CD14-positive monocyte (primary cell): ENCODE measurements at regions not wholly inside any gene's neighbourhood (a gene's known extent, or its start where the extent isn't known, plus 50 kb on each side); places are given as distances from the start of the nearest gene placed in this dataset.
A peak's percentile ranks its signal among the peaks of the same experiment; 100 is the strongest.

Source experiments
- DNase-seq, 3 donors: peaks; one replicate each; pipeline ENCODE4 v3.0.0-alpha.2; 2011 to 2022
- H2AFZ ChIP-seq: 2 replicates; pipeline ENCODE4 v1.6.0; 2012; ENCODE audit warnings: mild to moderate bottlenecking, low read depth, low read length, inconsistent platforms; ENCODE audit not compliant: insufficient read depth, poor library complexity, severe bottlenecking
- H3K27ac ChIP-seq, 2 donors: 1 replicate in 1 of 2; 2 replicates in 1 of 2; pipeline ENCODE4 v1.5.1; 2012 to 2013; ENCODE audit warnings: low read length in 2 of 2, control low read depth in 1 of 2, inconsistent platforms in 1 of 2, low read depth in 1 of 2, mild to moderate bottlenecking in 1 of 2
- H3K27me3 ChIP-seq, 2 donors: one replicate each; pipeline versions ENCODE4 v1.6.0 to v1.6.1; 2011 to 2013; ENCODE audit warnings: low read length in 2 of 2; ENCODE audit not compliant: control insufficient read depth in 2 of 2, insufficient read depth in 2 of 2
- H3K36me3 ChIP-seq, 2 donors: replicated peaks in 1 of 2; 1 replicate in 1 of 2; 2 replicates in 1 of 2; pipeline versions ENCODE4 v1.5.1 to v1.6.1; 2012 to 2013; ENCODE audit warnings: low read length in 2 of 2, control low read depth in 1 of 2, inconsistent platforms in 1 of 2, mild to moderate bottlenecking in 1 of 2; ENCODE audit not compliant: insufficient read depth in 2 of 2, control insufficient read depth in 1 of 2
- H3K4me1 ChIP-seq, 2 donors: 1 replicate in 1 of 2; 2 replicates in 1 of 2; pipeline versions ENCODE4 v1.5.1 to v1.6.1; 2012 to 2013; ENCODE audit warnings: low read length in 2 of 2, control low read depth in 1 of 2, inconsistent platforms in 1 of 2, mild to moderate bottlenecking in 1 of 2, moderate library complexity in 1 of 2; ENCODE audit not compliant: insufficient read depth in 2 of 2, control insufficient read depth in 1 of 2
- H3K4me2 ChIP-seq: replicated peaks from 2 replicates; pipeline ENCODE3; 2012; ENCODE audit warnings: low read length, moderate library complexity, mild to moderate bottlenecking; ENCODE audit not compliant: poor library complexity, severe bottlenecking; ENCODE audit errors: extremely low read depth
- H3K4me3 ChIP-seq, 3 experiments: fragments of 200-600 bp in 1 of 3; sonication (generic) in 1 of 3; replicated peaks in 1 of 3; 1 replicate in 2 of 3; 2 replicates in 1 of 3; pipeline ENCODE4 v1.5.1; 2011 to 2013; ENCODE audit warnings: low read length in 3 of 3, mild to moderate bottlenecking in 3 of 3, control low read depth in 2 of 3, low read depth in 2 of 3, inconsistent platforms in 1 of 3, moderate library complexity in 1 of 3
- H3K79me2 ChIP-seq: 2 replicates; pipeline ENCODE4 v1.6.0; 2012; ENCODE audit warnings: mild to moderate bottlenecking, control low read depth, inconsistent platforms, low read length, moderate library complexity; ENCODE audit not compliant: insufficient read depth
- H3K9ac ChIP-seq: 2 replicates; pipeline ENCODE4 v1.6.0; 2017; ENCODE audit warnings: low read length, mild to moderate bottlenecking; ENCODE audit not compliant: insufficient read depth, poor library complexity, severe bottlenecking
- H3K9me3 ChIP-seq, 2 donors: replicated peaks in 1 of 2; 1 replicate in 1 of 2; 2 replicates in 1 of 2; pipeline versions ENCODE4 v1.5.1 to v1.6.1; 2012 to 2013; ENCODE audit warnings: low read length in 2 of 2, control low read depth in 1 of 2; ENCODE audit not compliant: control insufficient read depth in 1 of 2, insufficient read depth in 1 of 2
- H4K20me1 ChIP-seq: 2 replicates; pipeline ENCODE4 v1.6.0; 2012; ENCODE audit warnings: mild to moderate bottlenecking, low read length, control low read depth, moderate library complexity; ENCODE audit not compliant: insufficient read depth
- H3K27ac Mint-ChIP-seq, 7 donors: one replicate each; pipeline ENCODE4 v1.8.0; 2020; ENCODE audit warnings: mild to moderate bottlenecking in 7 of 7, mixed read lengths in 7 of 7, moderate library complexity in 6 of 7, inconsistent platforms in 2 of 7
- H3K27me3 Mint-ChIP-seq, 3 donors: one replicate each; pipeline ENCODE4 v1.8.0; 2021 to 2022; ENCODE audit warnings: low read depth in 3 of 3, mild to moderate bottlenecking in 3 of 3, mixed read lengths in 3 of 3, moderate library complexity in 3 of 3, inconsistent platforms in 1 of 3
- H3K36me3 Mint-ChIP-seq, 2 donors: one replicate each; pipeline ENCODE4 v1.8.0; 2020; ENCODE audit warnings: mixed read lengths in 2 of 2, inconsistent platforms in 1 of 2, mild to moderate bottlenecking in 1 of 2
- H3K4me1 Mint-ChIP-seq: one replicate; pipeline ENCODE4 v1.8.0; 2020; ENCODE audit warnings: mild to moderate bottlenecking, mixed read lengths
- H3K4me3 Mint-ChIP-seq, 2 donors: one replicate each; pipeline ENCODE4 v1.8.0; 2020; ENCODE audit warnings: mild to moderate bottlenecking in 2 of 2, mixed read lengths in 2 of 2, moderate library complexity in 1 of 2
- H3K9me3 Mint-ChIP-seq, 7 donors: one replicate each; pipeline ENCODE4 v1.8.0; 2020 to 2022; ENCODE audit warnings: mixed read lengths in 7 of 7, mild to moderate bottlenecking in 6 of 7, moderate library complexity in 6 of 7, inconsistent platforms in 2 of 7
- WGBS: methylation state at CpG from one replicate; pipeline ENCODE4 v1.1.5; 2013; ENCODE audit warnings: missing lambda C conversion rate; ENCODE audit not compliant: insufficient coverage; 5-methylcytosine and 5-hydroxymethylcytosine counted together
- intact Hi-C, 2 donors: fragments of 100-400 bp; cut with micrococcal nuclease; formaldehyde crosslinking; loops; one replicate each; pipeline versions ENCODE4 v1.15.0 to v1.15.1; 2023
- TF ChIP-seq, protein P1 (sequence below): fragments of 200-600 bp; IDR thresholded peaks from one replicate; pipeline ENCODE4 v1.8.0; 2022; ENCODE audit warnings: antibody characterized with exemption, mild to moderate bottlenecking

DNA sequence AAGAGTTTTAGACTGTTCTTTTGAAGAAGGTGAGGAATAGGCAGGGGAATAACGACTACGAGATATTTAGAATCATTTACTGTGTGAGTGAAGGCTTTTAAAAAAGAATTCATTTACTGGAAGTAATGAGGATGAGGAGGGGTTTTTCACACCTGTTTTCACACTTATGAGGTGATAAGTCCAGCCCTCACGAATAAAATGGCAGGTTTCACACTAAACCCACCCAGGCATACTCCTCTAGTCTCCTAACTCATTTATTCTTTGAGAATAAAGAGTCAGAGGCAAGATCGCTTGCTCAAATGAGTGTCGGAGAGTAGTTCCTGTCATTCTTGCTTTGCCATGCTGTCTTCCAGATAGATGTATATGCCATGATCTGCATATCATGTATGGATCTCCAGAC lies 79.0 kb upstream of the ZEB2 start:
- Histone ChIP-seq H3K9ac (no peak overlapping the region), H3K36me3 (no peaks in the 10 kb centered on the region), H3K4me1 (peaks cover 16 to 23% of the 10 kb centered on the region in 2 donors), H3K9me3 (no peaks in the 10 kb centered on the region), H3K4me3 (no peak overlapping the region), H2AFZ (no peak overlapping the region), H3K27me3 (no peaks in the 10 kb centered on the region), H4K20me1 (no peaks in the 10 kb centered on the region), H3K27ac (no peak overlapping the region), H3K4me2 (no peak overlapping the region), H3K79me2 (no peaks in the 10 kb centered on the region)
- intact Hi-C loops: loop anchor here in 1 of 2 donors (5.0 kb wide), 1 partner anchor 37 kb away; no protein-coding TSS in a partner anchor
- no peak overlapping the region for H3K4me3 Mint-ChIP-seq
- no peaks in the 10 kb centered on the region for H3K27me3 Mint-ChIP-seq
- H3K9me3 Mint-ChIP-seq: peaks cover 0 to 3% (median 0%) of the 10 kb centered on the region in 7 donors
- no peak overlapping the region for H3K27ac Mint-ChIP-seq
- H3K36me3 Mint-ChIP-seq: no peaks in the 10 kb centered on the region
- no peak for DNase-seq
- 100% methylated on average over 1 of the region's 5 CpGs for WGBS
- TF ChIP-seq, protein P1, sequence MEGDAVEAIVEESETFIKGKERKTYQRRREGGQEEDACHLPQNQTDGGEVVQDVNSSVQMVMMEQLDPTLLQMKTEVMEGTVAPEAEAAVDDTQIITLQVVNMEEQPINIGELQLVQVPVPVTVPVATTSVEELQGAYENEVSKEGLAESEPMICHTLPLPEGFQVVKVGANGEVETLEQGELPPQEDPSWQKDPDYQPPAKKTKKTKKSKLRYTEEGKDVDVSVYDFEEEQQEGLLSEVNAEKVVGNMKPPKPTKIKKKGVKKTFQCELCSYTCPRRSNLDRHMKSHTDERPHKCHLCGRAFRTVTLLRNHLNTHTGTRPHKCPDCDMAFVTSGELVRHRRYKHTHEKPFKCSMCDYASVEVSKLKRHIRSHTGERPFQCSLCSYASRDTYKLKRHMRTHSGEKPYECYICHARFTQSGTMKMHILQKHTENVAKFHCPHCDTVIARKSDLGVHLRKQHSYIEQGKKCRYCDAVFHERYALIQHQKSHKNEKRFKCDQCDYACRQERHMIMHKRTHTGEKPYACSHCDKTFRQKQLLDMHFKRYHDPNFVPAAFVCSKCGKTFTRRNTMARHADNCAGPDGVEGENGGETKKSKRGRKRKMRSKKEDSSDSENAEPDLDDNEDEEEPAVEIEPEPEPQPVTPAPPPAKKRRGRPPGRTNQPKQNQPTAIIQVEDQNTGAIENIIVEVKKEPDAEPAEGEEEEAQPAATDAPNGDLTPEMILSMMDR: no peak
- H3K4me1 Mint-ChIP-seq: peaks cover 27% of the 10 kb centered on the region

DNA sequence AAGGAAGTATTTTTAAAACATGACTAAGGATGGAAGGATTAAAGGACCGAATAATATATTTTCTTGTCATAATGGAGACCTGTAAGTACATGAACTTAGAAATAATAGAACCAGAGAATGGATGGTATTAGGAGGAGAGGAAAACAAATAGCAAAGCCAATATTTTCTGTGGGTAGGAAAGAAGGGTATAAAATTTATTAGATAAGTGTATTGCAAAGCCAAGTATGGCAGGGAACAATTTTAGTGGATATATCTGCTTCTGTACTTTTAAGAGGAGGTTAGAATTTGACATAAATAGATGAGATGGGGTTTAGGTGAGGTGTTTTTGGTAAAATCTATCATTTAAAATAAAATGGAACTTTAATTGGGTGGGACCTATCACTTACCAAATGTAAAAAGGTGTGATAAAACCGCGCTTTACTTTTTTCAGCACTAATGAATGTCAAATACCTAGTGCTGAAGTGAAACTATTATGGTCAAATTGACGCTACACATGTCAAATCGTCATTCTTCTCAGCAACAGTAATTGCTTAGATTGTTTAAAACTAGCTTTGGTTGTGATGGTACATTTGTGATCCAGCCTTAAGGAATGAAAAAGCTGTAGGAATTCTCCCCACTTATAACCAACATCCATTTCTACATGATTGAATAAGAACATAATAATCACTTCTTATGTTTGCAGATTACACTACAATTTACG lies 78.1 kb upstream of the ZEB2 start:
- H3K27ac ChIP-seq: no peak overlapping the region
- peaks cover 20 to 29% of the 10 kb centered on the region in 2 donors for H3K4me1 ChIP-seq
- H2AFZ ChIP-seq: no peak overlapping the region
- H3K36me3 ChIP-seq: no peaks in the 10 kb centered on the region
- no peaks in the 10 kb centered on the region for H4K20me1 ChIP-seq
- H3K27me3 Mint-ChIP-seq: no peaks in the 10 kb centered on the region
- peaks cover 0 to 3% (median 0%) of the 10 kb centered on the region in 7 donors for H3K9me3 Mint-ChIP-seq
- TF ChIP-seq, protein P1: no peak
- no peaks in the 10 kb centered on the region for H3K27me3 ChIP-seq
- peak overlapping the region in 1 of 7 donors; percentile 3 for H3K27ac Mint-ChIP-seq
- intact Hi-C loops: loop anchor here in 1 of 2 donors (5.0 kb wide), 1 partner anchor 36 kb away; no protein-coding TSS in a partner anchor
- no peak for DNase-seq
- H3K9ac ChIP-seq: no peak overlapping the region
- H3K36me3 Mint-ChIP-seq: no peaks in the 10 kb centered on the region
- no peaks in the 10 kb centered on the region for H3K9me3 ChIP-seq
- H3K4me2 ChIP-seq: no peak overlapping the region
- H3K4me3 ChIP-seq: no peak overlapping the region
- WGBS: 100% methylated on average over 1 of the region's 6 CpGs
- H3K79me2 ChIP-seq: no peaks in the 10 kb centered on the region
- peaks cover 30% of the 10 kb centered on the region for H3K4me1 Mint-ChIP-seq
- H3K4me3 Mint-ChIP-seq: no peak overlapping the region
